ENCODE measurements at regions not wholly inside any gene's neighbourhood (a gene's known extent, or its start where the extent isn't known, plus 50 kb on each side); places are given as distances from the start of the nearest gene placed in this dataset.

DNA sequence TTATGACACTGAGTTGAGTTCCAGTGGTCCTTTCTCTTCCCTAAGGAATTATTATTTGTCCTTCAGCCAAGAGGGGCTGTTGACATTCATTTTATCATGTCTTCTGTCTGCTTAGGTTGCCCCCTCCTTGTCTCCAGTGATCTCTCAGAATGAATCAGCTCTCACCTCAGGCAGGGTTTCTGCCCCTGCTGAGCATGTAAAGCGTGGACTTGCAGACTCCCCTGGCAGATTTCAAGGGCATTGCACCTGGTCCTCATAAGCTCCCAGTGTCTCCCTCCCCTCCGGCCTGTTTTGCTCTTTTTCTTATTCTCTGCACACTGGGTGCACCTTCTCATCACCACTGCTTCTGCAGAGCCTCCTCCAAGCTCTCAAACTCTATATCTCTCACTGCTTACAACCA lies 188.4 kb downstream of the KCNS3 start:
- TF ChIP-seq CTCF (IDR thresholded peaks at IDR 0.05; ENCODE audit: low read length, missing control alignments), result no peak
- no peak for DNase-seq (ENCODE audit: low read depth)
- no peak overlapping the region for H3K4me3 ChIP-seq (replicated peaks; ENCODE audit: low read depth, low read length)

DNA sequence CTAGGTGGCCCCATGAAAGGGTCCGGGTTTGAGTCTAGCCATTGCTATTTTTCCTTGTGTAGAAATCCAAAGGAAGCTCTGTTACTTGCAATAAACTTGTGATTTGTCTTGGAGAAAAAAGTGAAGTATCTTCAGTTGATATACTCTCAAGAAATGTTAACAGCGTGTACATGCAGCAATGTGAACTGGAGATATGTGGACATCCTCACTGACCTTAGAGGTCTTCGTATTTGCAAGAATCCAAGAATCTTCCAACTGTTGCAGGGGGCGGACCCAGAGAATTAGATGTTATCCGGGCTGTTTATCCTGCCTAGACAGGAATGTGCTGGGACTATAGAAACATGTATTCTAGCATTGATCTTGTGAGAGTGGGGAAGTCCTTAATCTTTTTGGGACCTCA lies 187.6 kb downstream of the KCNS3 start:
- no peak for DNase-seq (ENCODE audit: low read depth)
- H3K4me3 ChIP-seq (replicated peaks; ENCODE audit: low read depth, low read length), result no peak overlapping the region
- TF ChIP-seq CTCF (IDR thresholded peaks at IDR 0.05; ENCODE audit: low read length, missing control alignments), result no peak

DNA sequence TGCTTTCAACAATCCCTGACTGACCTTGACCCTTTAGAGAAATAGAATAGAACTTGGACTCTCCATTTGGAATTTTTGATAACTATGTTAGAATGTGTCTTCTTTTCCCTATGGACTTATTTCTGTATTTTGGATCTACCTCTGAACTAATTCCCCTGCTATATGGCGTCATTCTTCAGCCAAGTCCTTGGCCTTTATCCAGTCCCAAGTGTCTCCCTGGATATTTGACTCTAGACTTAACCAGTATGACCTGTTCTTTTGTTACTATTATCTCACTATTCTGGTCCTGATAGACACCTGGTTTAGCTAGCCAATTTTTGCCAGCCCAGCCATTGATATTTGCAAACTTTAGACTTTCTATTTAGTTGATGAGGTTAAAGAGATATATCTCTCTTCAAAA lies 186.8 kb downstream of the KCNS3 start:
- DNase-seq (ENCODE audit: low read depth), result no peak
- no peak for TF ChIP-seq CTCF (IDR thresholded peaks at IDR 0.05; ENCODE audit: low read length, missing control alignments)
- no peak overlapping the region for H3K4me3 ChIP-seq (replicated peaks; ENCODE audit: low read depth, low read length)

- no peak for TF ChIP-seq CTCF (IDR thresholded peaks at IDR 0.05; ENCODE audit: low read length, missing control alignments)
- DNase-seq (ENCODE audit: low read depth), result no peak
- no peak overlapping the region for H3K4me3 ChIP-seq (replicated peaks; ENCODE audit: low read depth, low read length)
Measured at GRCh38 chr2:18063826-18064470, 185.5 kb downstream of the KCNS3 start.

- H3K4me3 ChIP-seq (replicated peaks; ENCODE audit: low read depth, low read length), result no peak overlapping the region
- no peak for DNase-seq (ENCODE audit: low read depth)
- TF ChIP-seq CTCF (IDR thresholded peaks at IDR 0.05; ENCODE audit: low read length, missing control alignments), result no peak
Measured at GRCh38 chr2:18062892-18063291, 184.4 kb downstream of the KCNS3 start.

- TF ChIP-seq CTCF (IDR thresholded peaks at IDR 0.05; ENCODE audit: low read length, missing control alignments), result no peak
- no peak overlapping the region for H3K4me3 ChIP-seq (replicated peaks; ENCODE audit: low read depth, low read length)
- no peak for DNase-seq (ENCODE audit: low read depth)
Measured at GRCh38 chr2:18061717-18062116, 183.2 kb downstream of the KCNS3 start.

DNA sequence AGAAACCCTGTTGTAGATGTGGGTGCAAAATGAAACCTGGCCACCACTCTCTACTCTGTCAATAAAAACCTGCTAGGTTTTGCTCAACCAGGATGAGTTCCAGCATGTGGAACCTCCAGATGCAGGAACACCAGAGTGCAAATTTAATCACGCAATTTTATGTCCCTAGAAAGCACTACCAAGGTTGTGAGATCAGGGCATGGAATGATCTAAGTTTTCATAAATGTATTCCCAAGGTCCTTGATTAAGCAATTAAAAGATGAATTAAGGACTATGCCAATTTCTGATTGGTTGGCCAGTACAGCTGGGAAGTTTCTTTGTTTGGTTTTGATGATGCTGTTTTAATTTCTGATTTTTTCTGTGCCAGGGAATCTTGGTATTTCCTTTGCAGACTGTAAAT lies 179.2 kb downstream of the KCNS3 start:
- no peak for DNase-seq (ENCODE audit: low read depth)
- TF ChIP-seq CTCF (IDR thresholded peaks at IDR 0.05; ENCODE audit: low read length, missing control alignments), result no peak
- no peak overlapping the region for H3K4me3 ChIP-seq (replicated peaks; ENCODE audit: low read depth, low read length)

Data from fibroblast of pulmonary artery (primary cell).